Psoas muscle (tissue), 7 donors: ENCODE measurements at regions not wholly inside any gene's neighbourhood (a gene's known extent, or its start where the extent isn't known, plus 50 kb on each side); places are given as distances from the start of the nearest gene placed in this dataset.

Source experiments
- ATAC-seq, 4 donors: fragments of 200-7000 bp; cut with Tn5 transposase; one replicate each; pipeline ENCODE4 v1.9.1; 2020; ENCODE audit warnings: moderate library complexity in 3 of 4, mild to moderate bottlenecking in 2 of 4
- DNase-seq, 2 donors: peaks; one replicate each; pipeline ENCODE4 v3.0.0-alpha.2; 2020
- H3K27ac ChIP-seq: fragments of 200-600 bp; one replicate; pipeline ENCODE4 v1.8.0; 2022
- H3K27me3 ChIP-seq, 3 donors: fragments of 200-600 bp in 1 of 3; one replicate each; pipeline versions ENCODE4 v1.6.1 to v1.8.0; 2013 to 2022; ENCODE audit warnings: low read length in 2 of 3, mild to moderate bottlenecking in 2 of 3, moderate library complexity in 1 of 3; ENCODE audit not compliant: insufficient read depth in 3 of 3
- H3K36me3 ChIP-seq, 2 donors: fragments of 200-600 bp in 1 of 2; one replicate each; pipeline versions ENCODE4 v1.6.1 to v1.8.0; 2013 to 2022; ENCODE audit warnings: low read depth in 1 of 2, mild to moderate bottlenecking in 1 of 2, moderate library complexity in 1 of 2; ENCODE audit not compliant: insufficient read depth in 1 of 2
- H3K4me1 ChIP-seq: fragments of 200-600 bp; one replicate; pipeline ENCODE4 v1.8.0; 2022
- H3K4me3 ChIP-seq: fragments of 200-600 bp; one replicate; pipeline ENCODE4 v1.8.0; 2022; ENCODE audit warnings: mild to moderate bottlenecking
- H3K9me3 ChIP-seq: fragments of 200-600 bp; one replicate; pipeline ENCODE4 v1.8.0; 2022
- CTCF ChIP-seq: fragments of 200-600 bp; IDR thresholded peaks from one replicate; pipeline ENCODE4 v1.8.0; 2022; ENCODE audit warnings: antibody characterized with exemption
- WGBS, 3 donors: extraction: QIAGEN DNeasy Blood & Tissue Kit; methylation state at CpG; one replicate each; pipeline versions ENCODE4 v1.1.6 to v1.1.7; 2013; 5-methylcytosine and 5-hydroxymethylcytosine counted together
- intact Hi-C, 2 donors: fragments of 100-400 bp; cut with DNase I; formaldehyde crosslinking; loops; one replicate each; pipeline versions ENCODE4 v1.11.0 to v1.14.2; 2022
- donor health status: healthy with polysubstance abuse.
- donor health status: DM: no; HTN: no; CAD: no; lungs with moderate emphysema.
- donor health status: Bipolar disorder and iron deficiency.
- donor health status: healthy.
- donor health status: DM: yes; HTN: yes; CAD: no.
- donor health status: DM: no; HTN: no; CAD: no.
- donor health status: DM: yes; HTN: yes; CAD: no.

- no peaks in the 10 kb centered on the region for H3K9me3 ChIP-seq
- H3K36me3 ChIP-seq = no peaks in the 10 kb centered on the region
- H3K27me3 ChIP-seq = no peaks in the 10 kb centered on the region
- DNase-seq (no peak), ATAC-seq (no peak)
- no peak for TF ChIP-seq CTCF
- H3K4me1 ChIP-seq = no peaks in the 10 kb centered on the region
- WGBS, 3 donors = 42 to 70% (median 67%) methylated on average over 3 of the region's 3 CpGs
- H3K4me3 ChIP-seq = no peak overlapping the region
- no peak overlapping the region for H3K27ac ChIP-seq
- intact Hi-C loops = loop anchor here in 1 of 2 donors (10.0 kb wide), 1 partner anchor 275 kb away; no protein-coding TSS in a partner anchor
Measured at GRCh38 chr1:184219414-184219813, 167.4 kb upstream of the C1orf21 start.

GRCh38 chr1:184219883-184220282 is 166.9 kb upstream of the C1orf21 start:
- H3K36me3 ChIP-seq = no peaks in the 10 kb centered on the region
- H3K4me1 ChIP-seq = no peaks in the 10 kb centered on the region
- DNase-seq (no peak), ATAC-seq (no peak)
- 92 to 94% (median 93%) methylated on average over 8 of the region's 8 CpGs for WGBS, 3 donors
- intact Hi-C loops = loop anchor here in 1 of 2 donors (5.0 to 10.0 kb wide), 2 partner anchors 78 to 275 kb away; no protein-coding TSS in a partner anchor
- TF ChIP-seq CTCF = no peak
- H3K27me3 ChIP-seq = no peaks in the 10 kb centered on the region
- no peak overlapping the region for H3K27ac ChIP-seq
- no peaks in the 10 kb centered on the region for H3K9me3 ChIP-seq
- H3K4me3 ChIP-seq = no peak overlapping the region

- Histone ChIP-seq H3K36me3 (no peaks in the 10 kb centered on the region), H3K9me3 (no peaks in the 10 kb centered on the region), H3K4me3 (no peak overlapping the region), H3K27me3 (no peaks in the 10 kb centered on the region), H3K27ac (no peak overlapping the region), H3K4me1 (no peaks in the 10 kb centered on the region)
- no peak for TF ChIP-seq CTCF
- 71 to 98% (median 96%) methylated on average over 2 of the region's 2 CpGs for WGBS, 3 donors
- no peak for ATAC-seq
- intact Hi-C loops = loop anchor here in 1 of 2 donors (5.0 kb wide), 1 partner anchor 79 kb away; no protein-coding TSS in a partner anchor
- DNase-seq = no peak
Measured at GRCh38 chr1:184221087-184221486, 165.7 kb upstream of the C1orf21 start.

GRCh38 chr1:184222652-184223052 is 164.2 kb upstream of the C1orf21 start:
- TF ChIP-seq CTCF = peak; percentile 98
- intact Hi-C loops = loop anchor here in 1 of 2 donors (1.0 to 5.0 kb wide), 2 partner anchors 80 to 147 kb away; no protein-coding TSS in a partner anchor
- no peaks in the 10 kb centered on the region for H3K27me3 ChIP-seq
- no peaks in the 10 kb centered on the region for H3K36me3 ChIP-seq
- ATAC-seq (peak; percentile 72 to 86 (median 78)), DNase-seq (peak; percentile 43 to 67)
- H3K27ac ChIP-seq = no peak overlapping the region
- H3K9me3 ChIP-seq = no peaks in the 10 kb centered on the region
- peak overlapping the region; percentile 42 for H3K4me3 ChIP-seq
- 15 to 23% (median 20%) methylated on average over 9 of the region's 9 CpGs for WGBS, 3 donors
- no peaks in the 10 kb centered on the region for H3K4me1 ChIP-seq

GRCh38 chr1:184223216-184223615 is 163.6 kb upstream of the C1orf21 start:
- DNase-seq = no peak
- H3K27ac ChIP-seq = no peak overlapping the region
- intact Hi-C loops = loop anchor here in 1 of 2 donors (5.0 kb wide), 1 partner anchor 81 kb away; no protein-coding TSS in a partner anchor
- H3K4me1 ChIP-seq = no peaks in the 10 kb centered on the region
- no peaks in the 10 kb centered on the region for H3K27me3 ChIP-seq
- peak overlapping the region; percentile 42 for H3K4me3 ChIP-seq
- no peak for TF ChIP-seq CTCF
- no peaks in the 10 kb centered on the region for H3K9me3 ChIP-seq
- no peaks in the 10 kb centered on the region for H3K36me3 ChIP-seq
- peak in 1 of 4 donors; percentile 23 for ATAC-seq
- WGBS, 3 donors = 79 to 88% (median 83%) methylated on average over 11 of the region's 11 CpGs
